Esophagus squamous epithelium (tissue), 5 donors: ENCODE measurements at regions not wholly inside any gene's neighbourhood (a gene's known extent, or its start where the extent isn't known, plus 50 kb on each side); places are given as distances from the start of the nearest gene placed in this dataset.

Source experiments
- DNase-seq: peaks from one replicate; lab custom pipeline; 2025; lab: John Stamatoyannopoulos, UW
- H3K27ac ChIP-seq, 4 donors: fragments of 200-600 bp; sonication (generic); one replicate each; pipeline ENCODE4 v1.5.1; 2016 to 2019; ENCODE audit warnings: mild to moderate bottlenecking in 1 of 4
- H3K27me3 ChIP-seq, 4 donors: fragments of 200-600 bp; sonication (generic); 1 replicate in 3 of 4; 2 replicates in 1 of 4; pipeline versions ENCODE4 v1.5.1 to v1.6.0; 2017 to 2021; ENCODE audit warnings: antibody characterized with exemption in 1 of 4
- H3K36me3 ChIP-seq, 3 donors: fragments of 200-600 bp; sonication (generic); one replicate each; pipeline ENCODE4 v1.5.1; 2016 to 2019
- H3K4me1 ChIP-seq, 3 donors: fragments of 200-600 bp; sonication (generic); one replicate each; pipeline ENCODE4 v1.5.1; 2017 to 2019
- H3K4me3 ChIP-seq, 4 donors: fragments of 200-600 bp; sonication (generic); 1 replicate in 3 of 4; 2 replicates in 1 of 4; pipeline ENCODE4 v1.5.1; 2016 to 2019; ENCODE audit warnings: mild to moderate bottlenecking in 2 of 4, moderate library complexity in 1 of 4
- H3K9me3 ChIP-seq, 3 donors: fragments of 200-600 bp; sonication (generic); one replicate each; pipeline ENCODE4 v1.5.1; 2016 to 2019
- POLR2A ChIP-seq, 4 donors: fragments of 450-650 bp; IDR thresholded peaks; one replicate each; pipeline ENCODE4 v1.6.1; 2017; ENCODE audit warnings: antibody characterized with exemption in 4 of 4, mild to moderate bottlenecking in 4 of 4, moderate library complexity in 3 of 4
- WGBS, 2 donors: methylation state at CpG; one replicate each; pipeline ENCODE4 v1.1.5; 2018; 5-methylcytosine and 5-hydroxymethylcytosine counted together
- intact Hi-C: fragments of 100-400 bp; cut with DNase I; formaldehyde crosslinking; loops from one replicate; pipeline ENCODE4 v1.15.0; 2022
- TF ChIP-seq, protein P1 (sequence below), 6 experiments: fragments of 450-650 bp in 4 of 6; fragments of 200-600 bp in 2 of 6; sonication (generic) in 2 of 6; IDR thresholded peaks; one replicate each; pipeline ENCODE4 v1.5.1; 2016 to 2019; ENCODE audit warnings: antibody characterized with exemption in 6 of 6, mild to moderate bottlenecking in 4 of 6, moderate library complexity in 4 of 6
- donor health status: DM: yes; HTN: yes; CAD: no.

DNA sequence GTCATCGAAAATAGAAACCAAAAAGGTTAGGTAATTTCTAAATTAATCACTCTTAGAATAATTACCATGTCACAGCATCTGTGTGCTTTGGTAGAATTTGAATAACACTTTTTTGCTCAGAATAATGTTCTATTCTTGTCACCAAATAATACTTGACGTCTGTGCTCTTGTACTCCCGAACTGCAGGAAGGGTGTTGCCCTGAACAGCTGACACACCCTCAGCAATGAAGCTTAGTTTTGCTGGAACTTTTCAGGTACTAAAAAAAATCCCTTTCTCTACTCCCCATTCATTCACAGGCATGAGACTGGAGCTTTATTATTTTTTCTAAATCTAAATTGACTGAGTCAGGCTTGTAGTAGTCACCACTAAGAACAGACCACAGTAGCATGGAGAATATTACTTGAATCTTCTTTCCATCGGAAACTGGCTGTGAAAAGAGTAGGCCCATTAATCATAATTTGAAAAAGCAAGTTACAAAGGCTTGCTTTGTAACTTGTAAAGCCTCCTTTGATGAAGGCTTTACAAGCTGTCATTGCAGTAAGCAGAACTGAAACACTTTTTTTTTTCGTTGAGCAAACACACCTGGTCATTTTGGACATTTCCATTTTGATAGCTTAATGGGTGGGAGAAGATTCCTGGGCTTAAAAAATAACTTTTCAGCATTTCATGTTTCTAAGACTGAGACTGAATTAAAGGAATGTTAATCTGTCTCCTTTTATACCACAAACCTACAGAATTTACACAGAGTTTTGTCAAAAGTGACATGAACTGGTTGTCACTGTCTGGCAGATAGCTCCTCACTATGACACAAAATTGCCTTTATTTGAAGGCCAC lies 70.3 kb upstream of the PELI1 start:
- H3K4me1 ChIP-seq = peaks cover 10 to 55% (median 21%) of the 10 kb centered on the region in 3 donors
- H3K27ac ChIP-seq = peak overlapping the region; percentile 83 to 92 (median 91)
- peak overlapping the region in 1 of 4 donors; percentile 31 for H3K4me3 ChIP-seq
- DNase-seq = no peak
- no peaks in the 10 kb centered on the region for H3K9me3 ChIP-seq
- no peaks in the 10 kb centered on the region for H3K27me3 ChIP-seq
- intact Hi-C loops = no loop called here
- no peaks in the 10 kb centered on the region for H3K36me3 ChIP-seq
- TF ChIP-seq, protein P1, sequence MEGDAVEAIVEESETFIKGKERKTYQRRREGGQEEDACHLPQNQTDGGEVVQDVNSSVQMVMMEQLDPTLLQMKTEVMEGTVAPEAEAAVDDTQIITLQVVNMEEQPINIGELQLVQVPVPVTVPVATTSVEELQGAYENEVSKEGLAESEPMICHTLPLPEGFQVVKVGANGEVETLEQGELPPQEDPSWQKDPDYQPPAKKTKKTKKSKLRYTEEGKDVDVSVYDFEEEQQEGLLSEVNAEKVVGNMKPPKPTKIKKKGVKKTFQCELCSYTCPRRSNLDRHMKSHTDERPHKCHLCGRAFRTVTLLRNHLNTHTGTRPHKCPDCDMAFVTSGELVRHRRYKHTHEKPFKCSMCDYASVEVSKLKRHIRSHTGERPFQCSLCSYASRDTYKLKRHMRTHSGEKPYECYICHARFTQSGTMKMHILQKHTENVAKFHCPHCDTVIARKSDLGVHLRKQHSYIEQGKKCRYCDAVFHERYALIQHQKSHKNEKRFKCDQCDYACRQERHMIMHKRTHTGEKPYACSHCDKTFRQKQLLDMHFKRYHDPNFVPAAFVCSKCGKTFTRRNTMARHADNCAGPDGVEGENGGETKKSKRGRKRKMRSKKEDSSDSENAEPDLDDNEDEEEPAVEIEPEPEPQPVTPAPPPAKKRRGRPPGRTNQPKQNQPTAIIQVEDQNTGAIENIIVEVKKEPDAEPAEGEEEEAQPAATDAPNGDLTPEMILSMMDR (IDR thresholded peaks at IDR 0.05) = no peak
- peak in 1 of 4 donors; percentile 26 for TF ChIP-seq POLR2A (IDR thresholded peaks at IDR 0.05)
- 10 to 12% methylated on average over 5 of the region's 5 CpGs for whole genome bisulfite sequencing, 2 donors

DNA sequence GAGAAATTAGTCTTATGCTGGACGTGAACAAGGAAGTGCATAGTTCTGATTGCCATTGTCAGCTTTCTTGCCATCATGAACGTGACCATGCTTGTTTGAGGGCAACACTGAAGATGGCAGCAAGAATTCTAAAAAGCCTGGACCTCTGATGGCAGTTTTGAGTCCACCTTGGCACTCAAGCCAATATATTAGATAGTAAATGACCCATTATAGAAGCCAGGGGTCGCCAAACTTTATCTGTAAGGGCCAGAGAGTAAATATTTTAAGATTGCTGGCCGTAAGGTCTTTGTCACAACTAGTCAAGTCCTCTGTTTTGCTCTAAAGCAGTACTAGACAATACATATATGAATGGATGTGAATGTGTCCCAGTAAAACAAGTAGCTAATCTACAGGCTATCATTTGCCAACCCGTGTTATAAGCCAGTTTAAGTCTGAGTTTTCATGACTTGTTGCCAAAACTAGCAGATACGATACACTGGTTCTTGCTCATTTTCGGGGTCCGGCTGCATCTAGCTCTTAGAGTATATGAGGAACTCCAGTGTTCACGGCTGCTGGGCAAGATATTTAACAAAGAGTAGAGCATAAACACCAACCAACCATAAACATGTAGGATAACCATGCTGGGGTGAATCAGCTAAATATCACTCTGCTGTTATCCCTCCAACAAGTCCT lies 73.1 kb upstream of the PELI1 start:
- H3K27ac ChIP-seq = no peak overlapping the region
- DNase-seq = no peak
- H3K4me1 ChIP-seq = peaks cover 10 to 58% (median 13%) of the 10 kb centered on the region in 3 donors
- intact Hi-C loops = no loop called here
- no peak overlapping the region for H3K4me3 ChIP-seq
- 88 to 92% methylated on average over 9 of the region's 9 CpGs for WGBS, 2 donors
- no peaks in the 10 kb centered on the region for H3K9me3 ChIP-seq
- no peaks in the 10 kb centered on the region for H3K36me3 ChIP-seq
- H3K27me3 ChIP-seq = no peaks in the 10 kb centered on the region
- no peak for TF ChIP-seq POLR2A (IDR thresholded peaks at IDR 0.05)
- TF ChIP-seq, protein P1 (IDR thresholded peaks at IDR 0.05) = no peak

DNA sequence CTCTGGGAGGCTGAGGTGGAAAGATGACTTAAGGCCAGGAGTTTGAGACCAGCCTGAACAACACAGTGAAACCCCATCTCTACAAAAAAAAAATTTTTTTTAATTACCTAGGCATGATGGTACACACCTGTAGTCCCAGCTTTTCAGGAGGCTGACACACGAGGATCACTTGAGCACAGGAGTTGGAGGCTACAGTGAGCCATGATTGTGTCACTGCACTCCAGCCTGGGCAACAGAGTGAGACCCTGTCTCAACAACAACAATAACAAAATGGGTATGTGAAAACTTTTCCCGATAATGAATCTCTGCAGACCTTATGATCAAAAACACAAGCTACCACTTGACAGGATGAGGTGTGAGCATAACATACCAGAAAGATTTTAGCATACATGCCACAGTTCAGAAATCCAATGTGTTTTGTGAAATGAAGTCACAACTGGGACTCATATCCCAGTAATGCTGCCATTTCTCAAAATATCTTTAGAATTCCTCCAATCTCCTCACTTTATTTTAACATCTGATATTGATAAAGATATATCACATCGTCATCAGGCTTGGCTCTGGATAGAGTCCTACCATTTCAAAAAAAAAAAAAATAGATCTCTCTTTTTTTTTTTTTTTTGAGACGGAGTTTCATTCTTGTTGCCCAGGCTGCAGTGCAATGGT lies 74.0 kb upstream of the PELI1 start:
- DNase-seq = no peak
- intact Hi-C loops = no loop called here
- Histone ChIP-seq H3K4me3 (no peak overlapping the region), H3K27me3 (no peaks in the 10 kb centered on the region), H3K9me3 (no peaks in the 10 kb centered on the region), H3K36me3 (no peaks in the 10 kb centered on the region), H3K4me1 (peaks cover 17 to 58% (median 19%) of the 10 kb centered on the region in 3 donors), H3K27ac (no peak overlapping the region)
- TF ChIP-seq POLR2A (IDR thresholded peaks at IDR 0.05) = no peak
- TF ChIP-seq, protein P1 (IDR thresholded peaks at IDR 0.05) = no peak
- WGBS, 2 donors = 65 to 71% methylated on average over 4 of the region's 4 CpGs

DNA sequence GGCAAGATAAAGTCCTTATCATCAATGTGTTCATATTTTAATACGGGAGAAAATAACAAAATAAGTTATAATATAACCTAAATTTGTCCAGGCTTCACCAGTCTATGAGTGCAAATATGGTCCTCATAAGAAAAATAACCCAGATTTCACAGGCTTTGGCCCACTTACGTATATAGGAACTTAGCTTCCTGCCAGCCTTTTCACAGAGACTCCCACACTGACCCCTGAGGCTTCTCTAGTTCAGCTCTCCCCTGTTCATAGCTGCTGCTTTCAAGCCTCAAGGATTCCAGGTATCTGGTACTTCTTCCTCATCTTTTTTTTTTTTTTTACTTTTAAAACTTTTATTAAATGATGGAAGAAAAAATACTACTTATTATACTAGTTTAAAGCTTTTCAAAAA lies 74.9 kb upstream of the PELI1 start:
- DNase-seq = no peak
- H3K27ac ChIP-seq = no peak overlapping the region
- 45 to 89% methylated on average over 2 of the region's 2 CpGs for WGBS, 2 donors
- H3K27me3 ChIP-seq = no peaks in the 10 kb centered on the region
- H3K9me3 ChIP-seq = no peaks in the 10 kb centered on the region
- no peak overlapping the region for H3K4me3 ChIP-seq
- no peaks in the 10 kb centered on the region for H3K36me3 ChIP-seq
- peaks cover 13 to 55% (median 14%) of the 10 kb centered on the region in 3 donors for H3K4me1 ChIP-seq
- intact Hi-C loops = no loop called here
- TF ChIP-seq POLR2A (IDR thresholded peaks at IDR 0.05) = no peak
- TF ChIP-seq, protein P1 (IDR thresholded peaks at IDR 0.05) = no peak
